ENCODE measurements at regions not wholly inside any gene's neighbourhood (a gene's known extent, or its start where the extent isn't known, plus 50 kb on each side); places are given as distances from the start of the nearest gene placed in this dataset.

GRCh38 chr7:70920876-70921275, 211.1 kb upstream of the GALNT17 start:
- Histone ChIP-seq H3K4me1 (no peaks in the 10 kb centered on the region), H3K27me3 (no peaks in the 10 kb centered on the region), H3K27ac (no peak overlapping the region), H3K9me3 (no peaks in the 10 kb centered on the region), H3K36me3 (no peaks in the 10 kb centered on the region), H3K4me3 (no peak overlapping the region)
- TF ChIP-seq, protein P1, sequence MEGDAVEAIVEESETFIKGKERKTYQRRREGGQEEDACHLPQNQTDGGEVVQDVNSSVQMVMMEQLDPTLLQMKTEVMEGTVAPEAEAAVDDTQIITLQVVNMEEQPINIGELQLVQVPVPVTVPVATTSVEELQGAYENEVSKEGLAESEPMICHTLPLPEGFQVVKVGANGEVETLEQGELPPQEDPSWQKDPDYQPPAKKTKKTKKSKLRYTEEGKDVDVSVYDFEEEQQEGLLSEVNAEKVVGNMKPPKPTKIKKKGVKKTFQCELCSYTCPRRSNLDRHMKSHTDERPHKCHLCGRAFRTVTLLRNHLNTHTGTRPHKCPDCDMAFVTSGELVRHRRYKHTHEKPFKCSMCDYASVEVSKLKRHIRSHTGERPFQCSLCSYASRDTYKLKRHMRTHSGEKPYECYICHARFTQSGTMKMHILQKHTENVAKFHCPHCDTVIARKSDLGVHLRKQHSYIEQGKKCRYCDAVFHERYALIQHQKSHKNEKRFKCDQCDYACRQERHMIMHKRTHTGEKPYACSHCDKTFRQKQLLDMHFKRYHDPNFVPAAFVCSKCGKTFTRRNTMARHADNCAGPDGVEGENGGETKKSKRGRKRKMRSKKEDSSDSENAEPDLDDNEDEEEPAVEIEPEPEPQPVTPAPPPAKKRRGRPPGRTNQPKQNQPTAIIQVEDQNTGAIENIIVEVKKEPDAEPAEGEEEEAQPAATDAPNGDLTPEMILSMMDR (IDR thresholded peaks at IDR 0.05): no peak
- no peak for TF ChIP-seq EP300 (IDR thresholded peaks at IDR 0.05)
- no peak for TF ChIP-seq POLR2AphosphoS5 (IDR thresholded peaks at IDR 0.05)
- TF ChIP-seq POLR2A (IDR thresholded peaks at IDR 0.05): no peak
- WGBS, 2 donors (ENCODE audit: low coverage in 1 of 2): 44% methylated on average over 1 of the region's 1 CpG; no CpG with 5 or more reads in 1 of the 2 donors
- no peak for ATAC-seq

- Histone ChIP-seq H3K9me3 (no peaks in the 10 kb centered on the region), H3K4me1 (no peaks in the 10 kb centered on the region), H3K27me3 (no peaks in the 10 kb centered on the region), H3K36me3 (no peaks in the 10 kb centered on the region), H3K4me3 (no peak overlapping the region), H3K27ac (no peak overlapping the region)
- TF ChIP-seq, protein P1 (IDR thresholded peaks at IDR 0.05): no peak
- TF ChIP-seq POLR2A (IDR thresholded peaks at IDR 0.05): no peak
- TF ChIP-seq POLR2AphosphoS5 (IDR thresholded peaks at IDR 0.05): no peak
- no peak for TF ChIP-seq EP300 (IDR thresholded peaks at IDR 0.05)
- 57 to 58% methylated on average over 4 of the region's 11 CpGs for whole genome bisulfite sequencing, 2 donors (ENCODE audit: low coverage in 1 of 2)
- no peak for ATAC-seq
Measured at GRCh38 chr7:70923181-70923845, 208.6 kb upstream of the GALNT17 start.

DNA sequence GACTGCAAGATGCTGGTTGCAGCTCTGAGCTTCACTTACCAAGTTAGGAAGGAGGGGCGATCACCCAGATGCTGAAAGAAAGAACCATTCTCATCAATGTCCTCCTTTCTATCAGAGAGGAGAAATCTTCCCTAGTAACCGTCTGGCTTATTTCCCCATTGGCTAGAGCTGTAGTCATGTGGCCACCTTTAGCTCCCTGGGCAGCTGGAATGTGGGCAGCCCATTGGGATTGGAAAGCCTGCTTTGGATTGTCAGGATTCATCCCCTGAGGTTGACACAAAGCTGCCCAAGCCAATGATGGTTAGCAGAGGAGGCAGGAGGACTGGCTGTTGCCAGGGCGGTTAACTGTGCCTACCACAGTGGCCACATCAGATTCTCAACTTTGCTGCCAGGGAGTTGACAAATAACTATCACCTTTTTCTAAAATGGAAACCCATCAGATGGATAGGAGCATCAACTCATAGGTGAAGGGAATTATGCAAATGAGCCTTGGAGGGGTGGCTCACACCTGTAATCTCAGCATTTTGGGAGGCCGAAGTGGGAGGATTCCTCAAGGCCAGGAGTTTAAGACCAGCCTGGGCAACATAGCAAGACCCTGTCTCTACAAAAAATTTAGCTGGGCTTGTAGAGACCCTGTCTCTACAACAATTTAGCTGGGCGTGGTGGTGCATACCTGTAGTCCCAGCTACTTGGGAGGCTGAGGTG, 206.4 kb upstream of the GALNT17 start:
- H3K4me1 ChIP-seq: no peaks in the 10 kb centered on the region
- H3K4me3 ChIP-seq: no peak overlapping the region
- no peak for ATAC-seq
- H3K9me3 ChIP-seq: no peaks in the 10 kb centered on the region
- WGBS, 2 donors (ENCODE audit: low coverage in 1 of 2): 94 to 100% methylated on average over 2 to 3 of the region's 5 CpGs
- no peak overlapping the region for H3K27ac ChIP-seq
- TF ChIP-seq POLR2A (IDR thresholded peaks at IDR 0.05) (no peak), EP300 (IDR thresholded peaks at IDR 0.05) (no peak), POLR2AphosphoS5 (IDR thresholded peaks at IDR 0.05) (no peak)
- TF ChIP-seq, protein P1 (IDR thresholded peaks at IDR 0.05): no peak
- H3K27me3 ChIP-seq: no peaks in the 10 kb centered on the region
- no peaks in the 10 kb centered on the region for H3K36me3 ChIP-seq

DNA sequence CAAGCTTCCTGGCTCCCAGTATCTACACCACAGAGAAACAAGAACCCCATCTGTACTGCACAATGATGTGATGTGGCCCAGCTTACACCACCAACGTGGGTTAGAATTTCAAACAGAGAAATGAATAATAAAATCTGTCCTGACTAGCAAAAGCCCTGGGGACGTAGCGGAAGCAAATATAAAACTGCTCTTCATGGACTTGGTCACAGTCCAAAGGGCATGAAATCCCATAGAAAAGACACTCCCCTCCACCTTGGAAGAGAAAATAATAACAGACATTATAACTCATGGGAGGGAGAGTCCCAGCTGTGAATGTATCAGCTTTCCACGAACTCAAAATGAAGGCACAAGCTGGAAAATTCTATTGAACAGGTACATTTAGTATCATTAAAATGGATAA, 205.3 kb upstream of the GALNT17 start:
- Histone ChIP-seq H3K27me3 (no peaks in the 10 kb centered on the region), H3K4me3 (no peak overlapping the region), H3K4me1 (no peaks in the 10 kb centered on the region), H3K27ac (no peak overlapping the region), H3K36me3 (no peaks in the 10 kb centered on the region), H3K9me3 (no peaks in the 10 kb centered on the region)
- TF ChIP-seq EP300 (IDR thresholded peaks at IDR 0.05): no peak
- no peak for TF ChIP-seq POLR2AphosphoS5 (IDR thresholded peaks at IDR 0.05)
- TF ChIP-seq POLR2A (IDR thresholded peaks at IDR 0.05): no peak
- TF ChIP-seq, protein P1 (IDR thresholded peaks at IDR 0.05): no peak
- 40 to 69% methylated on average over 4 of the region's 4 CpGs for WGBS, 2 donors (ENCODE audit: low coverage in 1 of 2)
- no peak for ATAC-seq

GRCh38 chr7:70935311-70935710, 196.6 kb upstream of the GALNT17 start:
- Histone ChIP-seq H3K36me3 (no peaks in the 10 kb centered on the region), H3K27me3 (no peaks in the 10 kb centered on the region), H3K4me3 (no peak overlapping the region), H3K27ac (no peak overlapping the region), H3K4me1 (no peaks in the 10 kb centered on the region), H3K9me3 (no peaks in the 10 kb centered on the region)
- no peak for TF ChIP-seq POLR2A (IDR thresholded peaks at IDR 0.05)
- no peak for ATAC-seq
- WGBS, 2 donors (ENCODE audit: low coverage in 1 of 2): 85% methylated on average over 6 of the region's 8 CpGs; no CpG with 5 or more reads in 1 of the 2 donors

Data from gastroesophageal sphincter (tissue), 4 donors.